IMR-90 (cell line): ENCODE measurements at regions not wholly inside any gene's neighbourhood (a gene's known extent, or its start where the extent isn't known, plus 50 kb on each side); places are given as distances from the start of the nearest gene placed in this dataset.

Experiments used
- ATAC-seq: fragments of 200-7000 bp; cut with Tn5 transposase; 2 replicates; pipeline ENCODE4 v1.9.1; 2020; ENCODE audit warnings: low read depth, mild to moderate bottlenecking, moderate library complexity
- BruUV-seq: library from RNA; stranded (reverse); fragments of 400-500 nt; replicated peaks from 2 replicates; lab custom pipeline; 2021; lab: Mats Ljungman, UMichigan
- CTCF ChIA-PET: fragments of 300-600 bp; formaldehyde crosslinking; extraction: SDS; loops from one replicate; lab custom pipeline; 2021; ENCODE audit warnings: antibody characterized with exemption; lab: Yijun Ruan, JAX
- POLR2A ChIA-PET: fragments of 300-600 bp; sonication (Branson Sonifier 250); formaldehyde crosslinking; loops from one replicate; lab custom pipeline; 2022; ENCODE audit warnings: antibody characterized with exemption; ENCODE audit not compliant: unreplicated experiment; lab: Charles Lee
- DNase-seq: peaks from one replicate; pipeline ENCODE4 v3.0.0; 2013
- H2AFZ ChIP-seq: replicated peaks from 2 replicates; pipeline ENCODE3; 2013; ENCODE audit warnings: low read length, mild to moderate bottlenecking; ENCODE audit not compliant: poor library complexity
- H2AK5ac ChIP-seq: 2 replicates; pipeline ENCODE4 v1.6.1; 2013; ENCODE audit warnings: low read depth, low read length, inconsistent platforms
- H2AK9ac ChIP-seq: replicated peaks from 2 replicates; pipeline ENCODE3; 2013; ENCODE audit warnings: mild to moderate bottlenecking, low read depth, low read length, moderate library complexity; ENCODE audit not compliant: poor library complexity
- H2BK120ac ChIP-seq: 2 replicates; pipeline ENCODE4 v1.6.1; 2013; ENCODE audit warnings: low read depth, low read length, inconsistent platforms
- H2BK15ac ChIP-seq: 3 replicates; pipeline ENCODE4 v1.6.1; 2013; ENCODE audit warnings: low read depth, low read length, inconsistent platforms
- H2BK20ac ChIP-seq: 2 replicates; pipeline ENCODE4 v1.6.1; 2013; ENCODE audit warnings: low read depth, mild to moderate bottlenecking, inconsistent platforms, low read length, moderate library complexity
- H2BK5ac ChIP-seq: 2 replicates; pipeline ENCODE4 v1.6.1; 2013; ENCODE audit warnings: mild to moderate bottlenecking, low read depth, low read length, inconsistent platforms; ENCODE audit not compliant: poor library complexity, severe bottlenecking
- H3K14ac ChIP-seq: replicated peaks from 2 replicates; pipeline ENCODE4 v1.6.1; 2013; ENCODE audit warnings: low read depth, low read length, inconsistent platforms
- H3K18ac ChIP-seq: 2 replicates; pipeline ENCODE4 v1.6.1; 2013; ENCODE audit warnings: low read depth, low read length, control low read depth
- H3K23ac ChIP-seq: 2 replicates; pipeline ENCODE4 v1.6.1; 2013; ENCODE audit warnings: low read depth, low read length, inconsistent platforms
- H3K27ac ChIP-seq: 2 replicates; pipeline ENCODE4 v1.5.1; 2013; ENCODE audit warnings: mild to moderate bottlenecking, control low read depth, low read length; ENCODE audit not compliant: insufficient read depth
- H3K27me3 ChIP-seq: 2 replicates; pipeline ENCODE4 v1.6.1; 2013; ENCODE audit warnings: low read length; ENCODE audit not compliant: control insufficient read depth, insufficient read depth
- H3K36me3 ChIP-seq: 2 replicates; pipeline ENCODE4 v1.6.1; 2013; ENCODE audit warnings: low read length, mixed read lengths; ENCODE audit not compliant: control insufficient read depth, insufficient read depth
- H3K4ac ChIP-seq: 2 replicates; pipeline ENCODE4 v1.6.1; 2013; ENCODE audit warnings: low read depth, low read length, inconsistent platforms
- H3K4me1 ChIP-seq: 2 replicates; pipeline ENCODE4 v1.6.1; 2013; ENCODE audit warnings: low read length, mixed read lengths; ENCODE audit not compliant: control insufficient read depth, insufficient read depth
- H3K4me2 ChIP-seq: 2 replicates; pipeline ENCODE4 v1.6.1; 2013; ENCODE audit warnings: low read depth, mild to moderate bottlenecking, control low read depth, low read length, moderate library complexity
- H3K4me3 ChIP-seq: 2 replicates; pipeline ENCODE4 v1.5.1; 2013; ENCODE audit warnings: low read depth, mild to moderate bottlenecking, control low read depth, low read length, moderate library complexity; ENCODE audit not compliant: insufficient read depth
- H3K56ac ChIP-seq: 2 replicates; pipeline ENCODE4 v1.6.1; 2013; ENCODE audit warnings: low read length, inconsistent platforms; ENCODE audit not compliant: insufficient read depth; ENCODE audit errors: extremely low read depth
- H3K79me1 ChIP-seq, 2 experiments: 2 replicates each; pipeline ENCODE4 v1.6.1; 2013; ENCODE audit warnings: low read length in 2 of 2, inconsistent platforms in 1 of 2, low read depth in 1 of 2
- H3K9ac ChIP-seq: 2 replicates; pipeline ENCODE4 v1.6.1; 2013; ENCODE audit warnings: low read depth, low read length, control low read depth
- H3K9me1 ChIP-seq: 2 replicates; pipeline ENCODE4 v1.6.1; 2013; ENCODE audit warnings: low read length, inconsistent platforms; ENCODE audit not compliant: insufficient read depth
- H3K9me3 ChIP-seq: 2 replicates; pipeline ENCODE4 v1.6.1; 2013; ENCODE audit warnings: low read length; ENCODE audit not compliant: control insufficient read depth, insufficient read depth
- H4K20me1 ChIP-seq: 2 replicates; pipeline ENCODE4 v1.6.1; 2013; ENCODE audit warnings: low read length, inconsistent platforms; ENCODE audit not compliant: insufficient read depth
- H4K5ac ChIP-seq: 2 replicates; pipeline ENCODE4 v1.6.1; 2013; ENCODE audit warnings: mild to moderate bottlenecking, low read depth, low read length, control low read depth
- H4K8ac ChIP-seq, 2 experiments: 2 replicates each; pipeline ENCODE4 v1.6.1; 2013; ENCODE audit warnings: low read depth in 2 of 2, low read length in 2 of 2, control low read depth in 1 of 2, inconsistent platforms in 1 of 2
- H4K91ac ChIP-seq: 2 replicates; pipeline ENCODE4 v1.6.1; 2013; ENCODE audit warnings: low read depth, low read length, inconsistent platforms; ENCODE audit not compliant: insufficient read depth
- BHLHE40 ChIP-seq: fragments of 150-350 bp; IDR thresholded peaks from 2 replicates; pipeline ENCODE4 v1.6.1; 2016; ENCODE audit warnings: mild to moderate bottlenecking, low read depth, low read length
- CHD1 ChIP-seq: IDR thresholded peaks from 2 replicates; pipeline ENCODE4 v1.6.1; 2012; ENCODE audit warnings: low read depth, low read length, improper control_type of control experiment
- MAZ ChIP-seq: IDR thresholded peaks from 2 replicates; pipeline ENCODE4 v1.6.1; 2012; ENCODE audit warnings: low read depth, mild to moderate bottlenecking, low read length, improper control_type of control experiment, moderate library complexity, borderline replicate concordance
- MXI1 ChIP-seq: IDR thresholded peaks from 2 replicates; pipeline ENCODE4 v1.6.1; 2012; ENCODE audit warnings: low read depth, mild to moderate bottlenecking, low read length, moderate library complexity, borderline replicate concordance
- NFE2L2 ChIP-seq: fragments of 150-350 bp; IDR thresholded peaks from 2 replicates; pipeline ENCODE4 v1.6.1; 2016; ENCODE audit warnings: low read depth, mild to moderate bottlenecking, low read length
- RAD21 ChIP-seq: IDR thresholded peaks from 2 replicates; pipeline ENCODE4 v1.6.1; 2012; ENCODE audit warnings: low read length, improper control_type of control experiment
- RFX5 ChIP-seq: IDR thresholded peaks from 2 replicates; pipeline ENCODE4 v1.8.0; 2012; ENCODE audit warnings: low read depth, mild to moderate bottlenecking, low read length, moderate library complexity
- SMC3 ChIP-seq: fragments of 150-350 bp; IDR thresholded peaks from 2 replicates; pipeline ENCODE4 v1.6.1; 2016; ENCODE audit warnings: low read depth, mild to moderate bottlenecking, antibody characterized with exemption, low read length, moderate library complexity
- WGBS, 2 experiments: methylation state at CpG; one replicate each; pipeline versions ENCODE4 v1.1.5 to v1.1.7; 2013; ENCODE audit warnings: missing lambda C conversion rate in 2 of 2; ENCODE audit not compliant: insufficient read length in 1 of 2; ENCODE audit errors: extremely low coverage in 2 of 2; 5-methylcytosine and 5-hydroxymethylcytosine counted together
- dilution Hi-C: fragments of 300-500 bp; cut with HindIII; formaldehyde crosslinking; loops from one replicate; pipeline ENCODE4 v1.14.3; 2018; ENCODE audit warnings: low sequenced_read_pairs; ENCODE audit not compliant: unreplicated experiment
- in situ Hi-C: fragments of 300-500 bp; cut with MboI; formaldehyde crosslinking; loops from 3 replicates; pipeline ENCODE4 v1.14.3; 2019; ENCODE audit warnings: low sequenced_read_pairs, inconsistent platforms, mixed read lengths
- intact Hi-C: fragments of 100-400 bp; cut with micrococcal nuclease; formaldehyde crosslinking; loops from 2 replicates; pipeline ENCODE4 v1.10.0; 2022
- TF ChIP-seq, protein P1 (sequence below): fragments of 150-350 bp; IDR thresholded peaks from 2 replicates; pipeline ENCODE4 v1.6.1; 2016; ENCODE audit warnings: low read depth, mild to moderate bottlenecking, low read length, moderate library complexity, borderline replicate concordance
- TF ChIP-seq, protein P2 (sequence below): fragments of 150-350 bp; IDR thresholded peaks from 2 replicates; pipeline ENCODE4 v1.6.1; 2017; ENCODE audit warnings: mild to moderate bottlenecking, antibody characterized with exemption, low read length, low read depth

DNA sequence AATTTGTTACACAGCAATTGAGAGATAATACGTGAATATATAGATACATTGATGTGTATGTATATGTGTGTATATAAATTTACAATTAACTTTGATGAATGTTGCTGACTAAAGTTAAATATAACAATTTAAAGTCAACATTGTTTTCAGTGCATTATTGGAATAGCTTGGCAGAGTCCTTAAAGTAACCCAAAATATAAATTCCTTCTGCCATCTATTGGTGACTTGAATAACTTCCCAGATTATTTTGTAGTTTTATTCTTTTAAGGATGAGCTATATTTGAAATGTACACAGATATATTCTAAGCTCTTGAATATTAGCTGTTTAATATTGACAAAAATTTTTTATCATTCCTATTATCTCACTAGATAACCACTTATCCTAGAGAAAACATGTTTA is 298.2 kb upstream of the FSTL5 start:
- H3K9ac ChIP-seq: no peak overlapping the region
- TF ChIP-seq, protein P1, sequence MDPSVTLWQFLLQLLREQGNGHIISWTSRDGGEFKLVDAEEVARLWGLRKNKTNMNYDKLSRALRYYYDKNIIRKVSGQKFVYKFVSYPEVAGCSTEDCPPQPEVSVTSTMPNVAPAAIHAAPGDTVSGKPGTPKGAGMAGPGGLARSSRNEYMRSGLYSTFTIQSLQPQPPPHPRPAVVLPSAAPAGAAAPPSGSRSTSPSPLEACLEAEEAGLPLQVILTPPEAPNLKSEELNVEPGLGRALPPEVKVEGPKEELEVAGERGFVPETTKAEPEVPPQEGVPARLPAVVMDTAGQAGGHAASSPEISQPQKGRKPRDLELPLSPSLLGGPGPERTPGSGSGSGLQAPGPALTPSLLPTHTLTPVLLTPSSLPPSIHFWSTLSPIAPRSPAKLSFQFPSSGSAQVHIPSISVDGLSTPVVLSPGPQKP: no peak
- TF ChIP-seq SMC3 (no peak), MAZ (no peak), RAD21 (no peak), BHLHE40 (no peak), MXI1 (no peak), RFX5 (no peak), CHD1 (no peak), NFE2L2 (no peak)
- TF ChIP-seq, protein P2, sequence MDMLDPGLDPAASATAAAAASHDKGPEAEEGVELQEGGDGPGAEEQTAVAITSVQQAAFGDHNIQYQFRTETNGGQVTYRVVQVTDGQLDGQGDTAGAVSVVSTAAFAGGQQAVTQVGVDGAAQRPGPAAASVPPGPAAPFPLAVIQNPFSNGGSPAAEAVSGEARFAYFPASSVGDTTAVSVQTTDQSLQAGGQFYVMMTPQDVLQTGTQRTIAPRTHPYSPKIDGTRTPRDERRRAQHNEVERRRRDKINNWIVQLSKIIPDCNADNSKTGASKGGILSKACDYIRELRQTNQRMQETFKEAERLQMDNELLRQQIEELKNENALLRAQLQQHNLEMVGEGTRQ: no peak
- H3K4me1 ChIP-seq: no peaks in the 10 kb centered on the region
- H3K27me3 ChIP-seq: no peaks in the 10 kb centered on the region
- CTCF ChIA-PET: interaction anchor here (0.6 kb wide), 1 partner anchor 745 kb away, joined by 4 read pairs; no protein-coding TSS in a partner anchor
- H4K8ac ChIP-seq: no peak overlapping the region
- no CpG with 5 or more reads among the region's 1 CpG for WGBS, 2 experiments
- no peaks in the 10 kb centered on the region for H4K20me1 ChIP-seq
- no peak overlapping the region for H2BK5ac ChIP-seq
- in situ Hi-C loops: no loop called here
- dilution Hi-C loops: no loop called here
- H3K23ac ChIP-seq: no peak overlapping the region
- POLR2A ChIA-PET: no interaction called here
- ATAC-seq (no peak), DNase-seq (no peak)
- H3K18ac ChIP-seq: no peak overlapping the region
- H3K14ac ChIP-seq: no peak overlapping the region
- H3K9me3 ChIP-seq: 0 out of 2 replicates have a peak, but pooled peaks cover 4% of the 10 kb centered on the region
- H3K9me1 ChIP-seq: no peaks in the 10 kb centered on the region
- no peak overlapping the region for H3K4ac ChIP-seq
- intact Hi-C loops: no loop called here
- no peak overlapping the region for H2BK15ac ChIP-seq
- H2BK120ac ChIP-seq: no peak overlapping the region
- H3K4me2 ChIP-seq: no peak overlapping the region
- no peak overlapping the region for H2AK5ac ChIP-seq
- no peak overlapping the region for H4K91ac ChIP-seq
- H3K79me1 ChIP-seq: no peaks in the 10 kb centered on the region
- H2AK9ac ChIP-seq: no peak overlapping the region
- H4K5ac ChIP-seq: no peak overlapping the region
- H3K4me3 ChIP-seq: no peak overlapping the region
- no TSS peak for BruUV-seq
- no peak overlapping the region for H3K27ac ChIP-seq
- H3K36me3 ChIP-seq: no peaks in the 10 kb centered on the region
- H2AFZ ChIP-seq: no peak overlapping the region
- no peak overlapping the region for H2BK20ac ChIP-seq
- no peak overlapping the region for H3K56ac ChIP-seq
